Loucy (cell line): ENCODE measurements at regions not wholly inside any gene's neighbourhood (a gene's known extent, or its start where the extent isn't known, plus 50 kb on each side); places are given as distances from the start of the nearest gene placed in this dataset.

Experiments
- H2AFZ ChIP-seq: fragments of 200-600 bp; sonication (generic); 2 replicates; pipeline ENCODE4 v1.6.0; 2016; ENCODE audit warnings: antibody characterized with exemption, mild to moderate bottlenecking, low read length, moderate library complexity
- H3F3A ChIP-seq: fragments of 200-600 bp; 2 replicates; pipeline ENCODE4 v1.6.0; 2016; ENCODE audit warnings: antibody characterized with exemption, low read depth, mild to moderate bottlenecking
- H3K27me3 ChIP-seq: fragments of 200-600 bp; sonication (generic); 2 replicates; pipeline ENCODE4 v1.6.1; 2014; ENCODE audit warnings: low read length, mild to moderate bottlenecking; ENCODE audit not compliant: insufficient read depth, poor library complexity, severe bottlenecking
- H3K36me3 ChIP-seq: fragments of 200-600 bp; sonication (generic); 2 replicates; pipeline ENCODE4 v1.6.1; 2016; ENCODE audit warnings: low read length; ENCODE audit not compliant: insufficient read depth
- H3K4me1 ChIP-seq: fragments of 200-600 bp; sonication (generic); 2 replicates; pipeline ENCODE4 v1.5.1; 2014; ENCODE audit warnings: low read length, mild to moderate bottlenecking; ENCODE audit not compliant: insufficient read depth, poor library complexity, severe bottlenecking
- H3K4me2 ChIP-seq: fragments of 200-600 bp; sonication (generic); 2 replicates; pipeline ENCODE4 v1.6.0; 2014; ENCODE audit warnings: antibody characterized with exemption, low read length, low read depth, mild to moderate bottlenecking; ENCODE audit not compliant: poor library complexity, severe bottlenecking
- H3K4me3 ChIP-seq: fragments of 200-600 bp; sonication (generic); 2 replicates; pipeline ENCODE4 v1.5.1; 2014; ENCODE audit warnings: low read length, mild to moderate bottlenecking, mixed read lengths; ENCODE audit not compliant: poor library complexity, severe bottlenecking
- H3K79me2 ChIP-seq: fragments of 200-600 bp; sonication (generic); 2 replicates; pipeline ENCODE4 v1.6.1; 2014; ENCODE audit warnings: low read length; ENCODE audit not compliant: insufficient read depth
- H3K9ac ChIP-seq: fragments of 200-600 bp; sonication (generic); 2 replicates; pipeline ENCODE4 v1.6.0; 2014; ENCODE audit warnings: mild to moderate bottlenecking, low read depth, low read length, moderate library complexity; ENCODE audit not compliant: poor library complexity, severe bottlenecking
- H3K9me2 ChIP-seq: fragments of 200-600 bp; sonication (generic); replicated peaks from 2 replicates; pipeline ENCODE4 v1.6.1; 2016; ENCODE audit warnings: low read depth, low read length, mixed read lengths
- H3K9me3 ChIP-seq: fragments of 200-600 bp; sonication (generic); 2 replicates; pipeline ENCODE4 v1.6.1; 2014; ENCODE audit warnings: mild to moderate bottlenecking, antibody characterized with exemption, low read length, low read depth; ENCODE audit not compliant: insufficient read depth
- H4K20me1 ChIP-seq: fragments of 200-600 bp; sonication (generic); 2 replicates; pipeline ENCODE4 v1.6.0; 2014; ENCODE audit warnings: antibody characterized with exemption, low read length, mild to moderate bottlenecking; ENCODE audit not compliant: insufficient read depth, poor library complexity, severe bottlenecking
- EZH2phosphoT487 ChIP-seq: fragments of 200-600 bp; IDR thresholded peaks from 2 replicates; pipeline ENCODE4 v1.6.1; 2018; ENCODE audit warnings: antibody characterized with exemption, mild to moderate bottlenecking, moderate library complexity, borderline replicate concordance
- TF ChIP-seq, protein P1 (sequence below): fragments of 200-600 bp; sonication (generic); conservative IDR thresholded peaks from 2 replicates; pipeline ENCODE4 v1.5.1; 2014; ENCODE audit warnings: mild to moderate bottlenecking, antibody characterized with exemption, low read length

DNA sequence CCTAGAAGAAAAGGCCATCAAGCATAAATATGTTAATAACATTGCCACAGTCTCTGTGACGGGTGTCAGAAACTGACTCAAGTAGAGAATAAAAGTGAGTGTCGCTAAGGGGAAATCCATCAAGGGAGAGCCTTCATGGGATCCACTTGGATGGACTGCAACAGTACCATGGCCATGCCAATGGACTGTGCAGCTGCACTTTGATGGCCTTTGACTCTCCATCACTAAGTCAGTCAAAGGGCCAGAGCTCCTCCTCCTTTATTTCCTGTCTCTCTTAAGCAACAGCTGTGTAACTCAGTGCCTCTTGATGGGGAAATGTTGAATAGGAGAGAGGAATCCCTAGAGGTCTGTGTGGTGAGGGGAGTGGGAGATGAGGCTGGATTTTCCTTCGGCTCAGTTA, 335.2 kb downstream of the BMP4 start:
- H2AFZ ChIP-seq = no peak overlapping the region
- H3K9me3 ChIP-seq = no peaks in the 10 kb centered on the region
- no peak for TF ChIP-seq EZH2phosphoT487
- TF ChIP-seq, protein P1, sequence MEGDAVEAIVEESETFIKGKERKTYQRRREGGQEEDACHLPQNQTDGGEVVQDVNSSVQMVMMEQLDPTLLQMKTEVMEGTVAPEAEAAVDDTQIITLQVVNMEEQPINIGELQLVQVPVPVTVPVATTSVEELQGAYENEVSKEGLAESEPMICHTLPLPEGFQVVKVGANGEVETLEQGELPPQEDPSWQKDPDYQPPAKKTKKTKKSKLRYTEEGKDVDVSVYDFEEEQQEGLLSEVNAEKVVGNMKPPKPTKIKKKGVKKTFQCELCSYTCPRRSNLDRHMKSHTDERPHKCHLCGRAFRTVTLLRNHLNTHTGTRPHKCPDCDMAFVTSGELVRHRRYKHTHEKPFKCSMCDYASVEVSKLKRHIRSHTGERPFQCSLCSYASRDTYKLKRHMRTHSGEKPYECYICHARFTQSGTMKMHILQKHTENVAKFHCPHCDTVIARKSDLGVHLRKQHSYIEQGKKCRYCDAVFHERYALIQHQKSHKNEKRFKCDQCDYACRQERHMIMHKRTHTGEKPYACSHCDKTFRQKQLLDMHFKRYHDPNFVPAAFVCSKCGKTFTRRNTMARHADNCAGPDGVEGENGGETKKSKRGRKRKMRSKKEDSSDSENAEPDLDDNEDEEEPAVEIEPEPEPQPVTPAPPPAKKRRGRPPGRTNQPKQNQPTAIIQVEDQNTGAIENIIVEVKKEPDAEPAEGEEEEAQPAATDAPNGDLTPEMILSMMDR = no peak
- H3K79me2 ChIP-seq = no peaks in the 10 kb centered on the region
- no peaks in the 10 kb centered on the region for H3F3A ChIP-seq
- H3K9me2 ChIP-seq = no peaks in the 10 kb centered on the region
- H3K4me1 ChIP-seq = no peaks in the 10 kb centered on the region
- H3K4me2 ChIP-seq = no peak overlapping the region
- H3K27me3 ChIP-seq = no peaks in the 10 kb centered on the region
- no peak overlapping the region for H3K4me3 ChIP-seq
- H4K20me1 ChIP-seq = no peaks in the 10 kb centered on the region
- no peaks in the 10 kb centered on the region for H3K36me3 ChIP-seq
- H3K9ac ChIP-seq = no peak overlapping the region

DNA sequence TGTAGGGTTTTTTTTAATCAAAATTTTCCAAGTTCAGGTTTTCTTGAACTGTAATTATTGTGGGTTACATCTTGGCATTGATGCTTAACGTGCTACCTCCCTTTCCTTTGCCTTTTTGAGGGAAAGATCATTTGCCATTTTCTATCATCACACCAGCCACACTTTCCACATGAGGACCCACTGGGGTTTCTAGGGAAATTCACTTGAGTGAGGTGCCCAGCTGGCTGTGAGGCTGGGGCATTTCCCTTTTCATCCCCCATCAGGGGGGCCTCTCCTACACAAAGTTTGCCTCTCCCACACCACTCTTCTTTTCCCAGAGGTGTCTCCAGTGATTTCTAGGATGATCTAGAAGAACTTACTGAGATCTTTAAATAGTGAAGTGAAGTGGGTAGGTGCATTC, 335.7 kb downstream of the BMP4 start:
- Histone ChIP-seq H3K9ac (no peak overlapping the region), H3K4me1 (no peaks in the 10 kb centered on the region), H3K4me3 (no peak overlapping the region), H4K20me1 (no peaks in the 10 kb centered on the region), H3K4me2 (no peak overlapping the region), H3K27me3 (no peaks in the 10 kb centered on the region), H3K79me2 (no peaks in the 10 kb centered on the region), H2AFZ (no peak overlapping the region), H3F3A (no peaks in the 10 kb centered on the region), H3K9me3 (no peaks in the 10 kb centered on the region), H3K9me2 (no peaks in the 10 kb centered on the region), H3K36me3 (no peaks in the 10 kb centered on the region)
- no peak for TF ChIP-seq EZH2phosphoT487
- TF ChIP-seq, protein P1 = no peak

DNA sequence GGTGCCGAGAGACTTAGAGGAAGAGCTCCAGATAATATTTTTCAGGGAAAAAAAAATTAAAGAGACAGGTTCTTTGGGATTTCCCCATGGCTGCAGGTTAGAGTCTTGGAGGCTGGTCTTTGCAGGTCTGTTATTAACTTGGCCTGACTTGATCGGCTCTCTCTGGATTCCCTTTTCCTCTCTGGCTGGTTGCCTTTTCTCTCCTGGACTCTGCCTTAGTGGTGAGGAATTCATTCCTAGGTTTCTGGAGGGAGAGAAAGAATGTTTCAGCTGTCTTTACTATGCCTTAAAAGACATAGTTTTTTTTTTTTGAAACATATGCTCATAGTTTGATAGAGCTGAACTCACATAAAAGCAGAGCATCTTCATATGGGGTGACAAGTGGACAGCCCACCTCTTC, 336.3 kb downstream of the BMP4 start:
- Histone ChIP-seq H4K20me1 (no peaks in the 10 kb centered on the region), H2AFZ (no peak overlapping the region), H3K9me3 (no peaks in the 10 kb centered on the region), H3K4me1 (no peaks in the 10 kb centered on the region), H3K27me3 (no peaks in the 10 kb centered on the region), H3K4me2 (no peak overlapping the region), H3K79me2 (no peaks in the 10 kb centered on the region), H3K4me3 (no peak overlapping the region), H3K9ac (no peak overlapping the region), H3K9me2 (no peaks in the 10 kb centered on the region), H3K36me3 (no peaks in the 10 kb centered on the region), H3F3A (no peaks in the 10 kb centered on the region)
- TF ChIP-seq EZH2phosphoT487 = no peak
- TF ChIP-seq, protein P1 = no peak
